ENCODE measurements at regions not wholly inside any gene's neighbourhood (a gene's known extent, or its start where the extent isn't known, plus 50 kb on each side); places are given as distances from the start of the nearest gene placed in this dataset.

DNA sequence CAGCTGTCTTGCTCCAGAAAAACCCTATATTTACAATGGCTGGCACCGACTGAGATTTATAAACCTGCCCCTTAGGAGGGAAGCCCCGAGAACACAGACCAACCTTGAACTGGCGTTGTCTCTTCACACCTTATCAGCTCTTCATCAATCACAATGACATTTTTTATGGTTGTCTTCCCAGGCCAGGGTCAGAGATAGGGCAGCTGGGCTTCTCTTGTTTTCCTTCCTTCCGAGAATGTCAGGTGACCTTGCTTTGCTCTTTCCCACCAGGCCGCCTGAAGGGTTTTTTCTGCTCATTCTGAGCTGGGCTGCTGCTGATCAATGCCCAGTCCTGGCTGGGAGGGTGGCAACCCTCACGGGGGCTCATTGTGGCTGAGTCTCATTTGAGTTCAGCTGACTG, 619.1 kb downstream of the CCDC171 start:
- H3K4me3 ChIP-seq (ENCODE audit: low read length): no peak overlapping the region
- no peak for DNase-seq (ENCODE audit: low read depth)
- TF ChIP-seq, protein P1, sequence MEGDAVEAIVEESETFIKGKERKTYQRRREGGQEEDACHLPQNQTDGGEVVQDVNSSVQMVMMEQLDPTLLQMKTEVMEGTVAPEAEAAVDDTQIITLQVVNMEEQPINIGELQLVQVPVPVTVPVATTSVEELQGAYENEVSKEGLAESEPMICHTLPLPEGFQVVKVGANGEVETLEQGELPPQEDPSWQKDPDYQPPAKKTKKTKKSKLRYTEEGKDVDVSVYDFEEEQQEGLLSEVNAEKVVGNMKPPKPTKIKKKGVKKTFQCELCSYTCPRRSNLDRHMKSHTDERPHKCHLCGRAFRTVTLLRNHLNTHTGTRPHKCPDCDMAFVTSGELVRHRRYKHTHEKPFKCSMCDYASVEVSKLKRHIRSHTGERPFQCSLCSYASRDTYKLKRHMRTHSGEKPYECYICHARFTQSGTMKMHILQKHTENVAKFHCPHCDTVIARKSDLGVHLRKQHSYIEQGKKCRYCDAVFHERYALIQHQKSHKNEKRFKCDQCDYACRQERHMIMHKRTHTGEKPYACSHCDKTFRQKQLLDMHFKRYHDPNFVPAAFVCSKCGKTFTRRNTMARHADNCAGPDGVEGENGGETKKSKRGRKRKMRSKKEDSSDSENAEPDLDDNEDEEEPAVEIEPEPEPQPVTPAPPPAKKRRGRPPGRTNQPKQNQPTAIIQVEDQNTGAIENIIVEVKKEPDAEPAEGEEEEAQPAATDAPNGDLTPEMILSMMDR (conservative IDR thresholded peaks at IDR 0.05; ENCODE audit: low read length): no peak

DNA sequence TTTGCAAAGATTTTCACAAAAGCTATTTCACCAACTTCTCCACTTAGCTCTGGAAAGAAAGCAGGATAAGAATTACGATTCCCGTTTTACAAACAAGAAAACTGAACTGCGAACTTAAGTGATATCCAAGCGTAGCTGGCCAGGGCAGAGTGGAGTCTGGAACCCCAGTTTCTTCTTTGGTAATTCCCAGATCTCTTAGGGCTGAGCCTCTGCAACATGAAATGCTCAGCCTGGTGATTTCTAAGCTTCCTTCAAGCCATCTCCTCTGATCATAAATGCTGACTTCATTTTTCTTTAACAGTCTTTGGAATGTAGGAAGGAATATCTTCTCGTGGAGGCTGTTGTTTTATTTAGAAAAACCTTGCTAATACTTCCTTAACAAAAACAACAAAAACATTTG, 620.0 kb downstream of the CCDC171 start:
- no peak for DNase-seq (ENCODE audit: low read depth)
- TF ChIP-seq, protein P1 (conservative IDR thresholded peaks at IDR 0.05; ENCODE audit: low read length): no peak
- no peak overlapping the region for H3K4me3 ChIP-seq (ENCODE audit: low read length)

DNA sequence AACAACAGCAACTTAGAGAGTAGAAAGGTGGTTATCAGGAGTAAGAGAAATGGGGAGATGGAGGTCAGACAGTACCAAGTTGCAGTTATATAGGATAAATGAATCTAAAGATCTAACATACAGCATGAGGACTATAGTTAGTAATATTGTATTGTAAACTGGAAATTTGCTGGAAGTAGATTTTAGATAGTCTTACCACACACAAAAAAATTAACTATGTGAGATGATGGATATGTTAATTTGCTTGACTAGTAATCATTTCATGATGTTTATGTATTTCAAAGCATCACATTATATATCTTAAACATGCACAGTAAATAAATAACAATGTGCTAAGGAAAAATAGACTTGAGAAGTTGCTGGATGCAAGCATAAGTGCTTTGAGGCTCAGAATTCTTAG, 622.1 kb downstream of the CCDC171 start:
- TF ChIP-seq, protein P1 (conservative IDR thresholded peaks at IDR 0.05; ENCODE audit: low read length): no peak
- no peak overlapping the region for H3K4me3 ChIP-seq (ENCODE audit: low read length)
- no peak for DNase-seq (ENCODE audit: low read depth)

DNA sequence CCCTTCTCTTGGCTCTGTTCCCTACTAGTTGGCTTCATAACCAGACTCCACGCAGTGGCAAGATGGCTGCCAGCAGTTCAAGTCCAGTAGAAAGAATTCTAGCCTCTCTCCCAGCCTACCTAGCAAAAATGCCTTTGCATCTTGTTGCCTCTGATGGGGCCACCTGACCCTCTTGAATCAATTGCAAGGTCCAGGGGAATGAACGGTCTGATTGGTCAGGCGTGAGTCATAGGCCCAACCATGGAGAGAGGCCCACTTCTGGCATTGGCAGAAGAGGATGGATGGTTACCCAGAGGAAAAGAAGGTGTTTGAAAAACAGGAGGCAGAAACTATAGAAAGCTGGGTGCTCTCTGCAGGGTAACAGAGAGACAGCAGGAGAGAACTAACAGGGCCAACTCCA, 622.6 kb downstream of the CCDC171 start:
- H3K4me3 ChIP-seq (ENCODE audit: low read length): no peak overlapping the region
- DNase-seq (ENCODE audit: low read depth): no peak
- TF ChIP-seq, protein P1 (conservative IDR thresholded peaks at IDR 0.05; ENCODE audit: low read length): no peak

DNA sequence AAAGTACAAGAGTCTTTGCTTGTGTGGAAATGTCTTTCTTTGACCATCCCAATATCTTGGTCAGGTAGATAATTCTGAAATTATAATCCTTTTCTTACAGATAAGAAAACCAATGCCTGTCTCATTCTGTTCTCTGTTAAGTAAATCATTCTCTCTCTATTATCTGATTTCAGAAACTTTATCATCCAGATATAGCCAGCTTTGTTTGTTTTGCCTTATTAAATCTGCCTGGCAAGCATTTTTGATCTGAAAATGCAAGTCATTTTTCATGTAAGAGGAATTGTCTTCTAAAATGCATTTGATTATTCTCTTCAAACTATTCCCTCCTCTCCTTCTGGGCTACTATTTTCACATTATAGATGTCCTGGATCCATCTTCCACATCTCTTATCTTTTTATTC, 625.5 kb downstream of the CCDC171 start:
- H3K4me3 ChIP-seq (ENCODE audit: low read length): no peak overlapping the region
- no peak for DNase-seq (ENCODE audit: low read depth)
- TF ChIP-seq, protein P1 (conservative IDR thresholded peaks at IDR 0.05; ENCODE audit: low read length): no peak

DNA sequence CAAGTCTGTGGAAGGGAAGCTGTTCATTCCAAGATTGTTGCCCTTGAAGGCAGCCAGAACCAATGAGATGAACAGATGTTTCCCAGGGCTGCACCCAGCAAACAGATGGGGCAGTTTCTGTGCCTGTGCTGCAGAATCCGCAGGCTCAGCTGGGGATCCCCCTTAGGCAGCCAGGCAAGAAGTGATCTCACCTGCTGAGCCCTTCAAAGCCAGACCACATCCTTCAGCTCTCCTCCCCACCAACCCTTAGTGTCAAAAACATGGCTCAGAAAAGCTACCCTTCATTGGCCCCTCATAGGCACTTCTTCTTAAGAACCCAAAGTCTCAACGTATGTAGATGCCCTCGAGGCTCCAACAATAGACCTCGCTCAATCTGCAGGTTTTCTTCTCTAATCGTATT, 626.7 kb downstream of the CCDC171 start:
- no peak for DNase-seq (ENCODE audit: low read depth)
- H3K4me3 ChIP-seq (ENCODE audit: low read length): no peak overlapping the region
- TF ChIP-seq, protein P1 (conservative IDR thresholded peaks at IDR 0.05; ENCODE audit: low read length): no peak

DNA sequence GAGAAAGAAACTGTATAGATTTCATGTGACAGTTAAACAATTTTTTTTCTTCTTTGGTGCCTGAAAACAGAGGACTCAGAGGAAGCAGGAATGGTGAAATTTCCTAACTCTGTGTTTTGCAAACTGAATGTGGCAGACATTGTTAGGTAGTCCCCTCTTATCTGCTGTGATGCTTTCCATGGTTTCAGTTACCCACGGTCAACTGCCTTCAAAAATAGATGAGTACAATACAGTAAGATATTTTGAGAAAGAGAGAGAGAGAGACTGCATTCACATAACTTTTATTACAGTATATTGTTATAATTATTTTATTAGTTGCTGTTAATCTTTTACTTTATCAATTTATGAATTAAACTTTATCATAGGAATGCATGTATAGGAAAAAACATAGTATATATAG, 627.2 kb downstream of the CCDC171 start:
- no peak for DNase-seq (ENCODE audit: low read depth)
- TF ChIP-seq, protein P1 (conservative IDR thresholded peaks at IDR 0.05; ENCODE audit: low read length): no peak
- H3K4me3 ChIP-seq (ENCODE audit: low read length): no peak overlapping the region

Measured in AG10803 (cell line).